Breast epithelium (tissue), 4 donors: ENCODE measurements at regions not wholly inside any gene's neighbourhood (a gene's known extent, or its start where the extent isn't known, plus 50 kb on each side); places are given as distances from the start of the nearest gene placed in this dataset.
"Not testable (repeated sequence)": the region's sequence is repeated elsewhere in the genome, so short reads cannot be mapped to it uniquely, and the experiment has no call there.

Experiments used
- DNase-seq, 2 donors: peaks; one replicate each; pipeline ENCODE4 v3.0.0-alpha.2; 2019; ENCODE audit warnings: low spot score in 2 of 2
- H3K27ac ChIP-seq, 2 donors: fragments of 200-600 bp; sonication (generic) in 1 of 2; one replicate each; pipeline ENCODE4 v1.5.1; 2016 to 2019; ENCODE audit warnings: mild to moderate bottlenecking in 1 of 2
- H3K27me3 ChIP-seq, 2 donors: fragments of 200-600 bp; sonication (generic) in 1 of 2; one replicate each; pipeline versions ENCODE4 v1.5.1 to v1.6.0; 2017 to 2019; ENCODE audit warnings: control low read depth in 1 of 2, mild to moderate bottlenecking in 1 of 2
- H3K36me3 ChIP-seq: fragments of 200-600 bp; one replicate; pipeline ENCODE4 v1.5.1; 2019
- H3K4me1 ChIP-seq, 2 donors: fragments of 200-600 bp; sonication (generic); one replicate each; pipeline ENCODE4 v1.5.1; 2016 to 2019; ENCODE audit warnings: control low read depth in 1 of 2
- H3K4me3 ChIP-seq, 3 donors: fragments of 200-600 bp; sonication (generic); 1 replicate in 2 of 3; 2 replicates in 1 of 3; pipeline ENCODE4 v1.5.1; 2016 to 2019; ENCODE audit warnings: mild to moderate bottlenecking in 3 of 3, moderate library complexity in 2 of 3
- H3K9me3 ChIP-seq, 2 donors: fragments of 200-600 bp; sonication (generic) in 1 of 2; one replicate each; pipeline ENCODE4 v1.5.1; 2016 to 2019; ENCODE audit warnings: control low read depth in 1 of 2
- CTCF ChIP-seq, 3 donors: fragments of 450-650 bp; IDR thresholded peaks; one replicate each; pipeline ENCODE4 v1.5.1; 2016 to 2017; ENCODE audit warnings: antibody characterized with exemption in 3 of 3, mild to moderate bottlenecking in 3 of 3, moderate library complexity in 3 of 3
- POLR2A ChIP-seq: fragments of 450-650 bp; IDR thresholded peaks from one replicate; pipeline ENCODE4 v1.6.1; 2016; ENCODE audit warnings: antibody characterized with exemption, mild to moderate bottlenecking, moderate library complexity
- POLR2AphosphoS5 ChIP-seq, 3 donors: sonication (generic); formaldehyde crosslinking; IDR thresholded peaks; one replicate each; pipeline ENCODE4 v1.6.1; 2017; ENCODE audit warnings: antibody characterized with exemption in 3 of 3
- intact Hi-C: fragments of 100-400 bp; cut with DNase I; formaldehyde crosslinking; loops from one replicate; pipeline ENCODE4 v1.15.1; 2023; ENCODE audit warnings: low total_unique reads

DNA sequence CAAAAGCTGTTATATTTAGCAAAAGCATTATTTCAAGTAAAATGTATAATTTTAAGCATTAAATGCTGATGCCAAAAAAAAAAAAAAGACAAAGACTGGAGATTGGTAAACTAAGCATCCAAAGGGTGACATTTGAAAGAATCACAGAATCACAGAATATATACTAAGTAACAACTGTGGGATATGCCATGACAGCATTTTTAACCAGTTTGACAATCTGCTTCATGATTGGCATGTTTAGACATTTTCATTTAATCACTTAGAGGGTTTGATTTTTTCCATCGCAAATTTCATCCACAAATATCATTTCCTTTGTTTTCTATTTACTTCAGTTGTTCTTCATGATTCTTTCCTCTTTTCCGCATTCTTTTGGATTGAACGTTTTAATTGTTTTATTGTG, 66.9 kb upstream of the TMEM18 start:
- Histone ChIP-seq H3K27me3 (no peaks in the 10 kb centered on the region), H3K36me3 (no peaks in the 10 kb centered on the region), H3K4me3 (no peak overlapping the region), H3K9me3 (no peaks in the 10 kb centered on the region), H3K4me1 (no peaks in the 10 kb centered on the region), H3K27ac (no peak overlapping the region)
- intact Hi-C loops: no loop called here
- TF ChIP-seq CTCF (IDR thresholded peaks at IDR 0.05) (no peak), POLR2AphosphoS5 (IDR thresholded peaks at IDR 0.05) (no peak), POLR2A (no peak)
- no peak for DNase-seq

GRCh38 chr2:742221-742620, 65.0 kb upstream of the TMEM18 start:
- H3K27me3 ChIP-seq: no peaks in the 10 kb centered on the region
- DNase-seq: no peak

DNA sequence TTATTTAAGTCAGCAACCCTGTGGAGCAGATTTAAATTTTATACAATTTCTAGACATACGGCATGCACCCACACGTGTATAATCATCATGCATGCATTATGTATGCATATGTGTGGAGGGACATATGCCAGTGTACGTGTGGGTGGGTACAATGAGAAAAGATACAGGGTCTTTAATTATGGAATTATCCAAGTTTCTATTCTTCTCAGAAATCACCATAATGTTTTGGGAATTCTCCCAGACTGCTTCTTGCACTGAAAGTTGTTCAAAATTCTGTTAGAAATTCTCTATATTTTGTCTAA, 63.9 kb upstream of the TMEM18 start:
- H3K4me3 ChIP-seq: peak overlapping the region in 2 of 3 donors; percentile 57 to 75

More at GRCh38 chr2:742221-742620, 65.0 kb upstream of the TMEM18 start:
- Histone ChIP-seq H3K9me3 (no peaks in the 10 kb centered on the region), H3K27ac (no peak overlapping the region), H3K4me1 (no peaks in the 10 kb centered on the region), H3K4me3 (no peak overlapping the region), H3K36me3 (no peaks in the 10 kb centered on the region)
- intact Hi-C loops: no loop called here
- TF ChIP-seq CTCF (IDR thresholded peaks at IDR 0.05) (no peak), POLR2A (no peak)

DNA sequence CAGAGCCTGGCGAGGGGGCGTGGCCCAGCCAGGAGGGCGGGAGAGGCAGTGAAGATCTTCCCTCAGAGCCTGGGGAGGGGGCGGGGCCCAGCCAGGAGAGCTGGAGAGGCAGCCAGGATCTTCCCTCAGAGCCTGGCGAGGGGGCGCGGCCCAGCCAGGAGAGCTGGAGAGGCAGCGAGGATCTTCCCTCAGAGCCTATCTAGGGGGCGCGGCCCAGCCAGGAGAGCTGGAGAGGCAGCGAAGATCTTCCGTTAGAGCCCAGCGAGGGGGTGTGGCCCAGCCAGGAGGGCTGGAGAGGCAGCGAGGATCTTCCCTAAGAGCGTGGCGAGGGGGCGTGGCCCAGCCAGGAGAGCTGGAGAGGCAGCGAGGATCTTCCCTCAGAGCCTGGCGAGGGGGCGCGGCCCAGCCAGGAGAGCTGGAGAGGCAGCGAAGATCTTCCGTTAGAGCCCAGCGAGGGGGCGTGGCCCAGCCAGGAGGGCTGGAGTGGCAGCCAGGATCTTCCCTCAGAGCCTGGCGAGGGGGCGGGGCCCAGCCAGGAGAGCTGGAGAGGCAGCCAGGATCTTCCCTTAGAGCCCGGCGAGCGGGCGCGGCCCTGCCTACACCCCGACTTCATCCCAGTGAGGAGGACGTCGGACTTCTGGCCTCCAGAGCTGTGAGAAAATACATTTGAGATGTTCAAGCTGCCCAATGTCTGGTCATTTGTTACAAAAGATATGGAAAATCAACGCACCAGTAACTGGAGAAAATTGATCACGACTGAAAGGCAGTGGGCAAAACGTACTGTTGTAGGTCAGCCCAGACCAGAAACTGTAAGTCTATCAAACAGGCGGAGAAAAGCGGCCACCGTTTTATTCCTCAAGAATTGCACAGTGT, 63.4 kb upstream of the TMEM18 start:
- intact Hi-C loops, H3K27me3 ChIP-seq, H3K36me3 ChIP-seq, H3K9me3 ChIP-seq, H3K4me1 ChIP-seq: not testable (repeated sequence)
- Histone ChIP-seq H3K27ac (peak overlapping the region; percentile 81 to 83), H3K4me3 (peak overlapping the region; percentile 40 to 75 (median 57))
- DNase-seq: peak; percentile 84 to 92

More for the DNA sequence above, 63.9 kb upstream of the TMEM18 start:
- Histone ChIP-seq H3K27me3 (no peaks in the 10 kb centered on the region), H3K27ac (peak overlapping the region; percentile 81 to 83), H3K9me3 (no peaks in the 10 kb centered on the region), H3K36me3 (no peaks in the 10 kb centered on the region), H3K4me1 (no peaks in the 10 kb centered on the region)
- DNase-seq: no peak
- no peak for TF ChIP-seq CTCF (IDR thresholded peaks at IDR 0.05)
- intact Hi-C loops: no loop called here

DNA sequence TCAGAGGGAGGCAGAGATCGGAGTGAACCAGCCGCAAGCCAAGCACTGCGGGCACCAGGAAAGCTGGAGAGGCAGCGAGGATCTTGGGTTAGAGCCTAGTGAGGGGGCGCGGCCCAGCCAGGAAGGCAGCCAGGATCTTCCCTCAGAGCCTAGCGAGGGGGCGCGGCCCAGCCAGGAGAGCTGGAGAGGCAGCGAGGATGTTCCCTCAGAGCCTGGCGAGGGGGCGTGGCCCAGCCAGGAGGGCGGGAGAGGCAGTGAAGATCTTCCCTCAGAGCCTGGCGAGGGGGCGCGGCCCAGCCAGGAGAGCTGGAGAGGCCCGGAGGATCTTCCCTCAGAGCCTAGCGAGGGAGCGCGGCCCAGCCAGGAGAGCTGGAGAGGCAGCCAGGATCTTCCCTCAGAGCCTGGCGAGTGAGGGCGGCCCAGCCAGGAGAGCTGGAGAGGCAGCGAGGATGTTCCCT, 62.7 kb upstream of the TMEM18 start:
- intact Hi-C loops, H3K27me3 ChIP-seq, H3K9me3 ChIP-seq, H3K4me1 ChIP-seq, H3K36me3 ChIP-seq: not testable (repeated sequence)
- Histone ChIP-seq H3K27ac (peak overlapping the region; percentile 81 to 83), H3K4me3 (peak overlapping the region; percentile 40 to 75 (median 57))
- peak in 1 of 2 donors; percentile 63 for DNase-seq

- no peaks in the 10 kb centered on the region for H3K36me3 ChIP-seq
- H3K9me3 ChIP-seq: no peaks in the 10 kb centered on the region
- intact Hi-C loops: no loop called here
- H3K27me3 ChIP-seq: no peaks in the 10 kb centered on the region
- no peak overlapping the region for H3K27ac ChIP-seq
- H3K4me1 ChIP-seq: no peaks in the 10 kb centered on the region
- no peak for TF ChIP-seq CTCF (IDR thresholded peaks at IDR 0.05)
- TF ChIP-seq POLR2AphosphoS5 (IDR thresholded peaks at IDR 0.05): no peak
- no peak for TF ChIP-seq POLR2A
- H3K4me3 ChIP-seq: no peak overlapping the region
- DNase-seq: no peak
Observed at GRCh38 chr2:736939-737338, 59.7 kb upstream of the TMEM18 start.
